ENCODE measurements at regions not wholly inside any gene's neighbourhood (a gene's known extent, or its start where the extent isn't known, plus 50 kb on each side); places are given as distances from the start of the nearest gene placed in this dataset.

DNA sequence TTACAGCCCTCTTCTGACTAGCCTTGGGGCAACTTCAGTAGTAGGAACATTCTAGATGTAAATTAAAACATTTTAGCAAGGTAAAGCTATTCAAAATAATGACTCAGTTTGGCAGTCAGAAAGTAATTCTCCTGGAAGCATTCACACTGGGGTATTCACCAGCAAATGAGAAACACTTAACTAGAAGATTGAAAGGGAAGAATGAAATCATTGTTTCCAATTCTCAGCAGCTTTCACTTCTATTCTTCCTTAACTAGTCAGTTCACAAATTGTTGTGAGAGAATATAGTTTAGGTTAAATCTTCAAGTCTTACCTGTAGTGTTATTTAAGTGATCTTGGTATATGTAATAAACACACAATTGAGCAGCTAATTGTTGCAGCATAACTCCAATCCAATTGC, 1135.6 kb upstream of the FAM98A start:
- no peaks in the 10 kb centered on the region for H3F3A ChIP-seq (replicated peaks; ENCODE audit: insufficient read depth)
- H3K4me1 ChIP-seq (ENCODE audit: control insufficient read depth in 1 of 2, insufficient read depth in 2 of 2, low read depth in 1 of 2, low read length in 1 of 2): no peaks in the 10 kb centered on the region
- no peaks in the 10 kb centered on the region for H3K9me2 ChIP-seq
- H2AFZ ChIP-seq (ENCODE audit: low read depth): no peak overlapping the region
- H3K79me2 ChIP-seq (ENCODE audit: insufficient read depth): no peaks in the 10 kb centered on the region
- H3K27me3 ChIP-seq (ENCODE audit: insufficient read depth): no peaks in the 10 kb centered on the region
- H3K36me3 ChIP-seq (replicated peaks in 1 of 2; ENCODE audit: control insufficient read depth in 1 of 2, insufficient read depth in 2 of 2, low read length in 1 of 2): no peaks in the 10 kb centered on the region
- no peak for DNase-seq
- CTCF ChIA-PET: interaction anchor here (0.7 kb wide), 1 partner anchor 26 kb away, joined by 3 read pairs; no protein-coding TSS in a partner anchor
- H3K9me3 ChIP-seq: no peaks in the 10 kb centered on the region
- POLR2A ChIA-PET: no interaction called here
- H4K20me1 ChIP-seq (ENCODE audit: insufficient read depth): no peaks in the 10 kb centered on the region
- TF ChIP-seq YY1 (IDR thresholded peaks at IDR 0.05; ENCODE audit: low read depth): no peak
- TF ChIP-seq TAF1 (IDR thresholded peaks at IDR 0.05; ENCODE audit: borderline replicate concordance, low read depth, low read length): no peak
- no peak for TF ChIP-seq TEAD4 (IDR thresholded peaks at IDR 0.05; ENCODE audit: borderline replicate concordance, insufficient read depth)
- TF ChIP-seq, protein P1, sequence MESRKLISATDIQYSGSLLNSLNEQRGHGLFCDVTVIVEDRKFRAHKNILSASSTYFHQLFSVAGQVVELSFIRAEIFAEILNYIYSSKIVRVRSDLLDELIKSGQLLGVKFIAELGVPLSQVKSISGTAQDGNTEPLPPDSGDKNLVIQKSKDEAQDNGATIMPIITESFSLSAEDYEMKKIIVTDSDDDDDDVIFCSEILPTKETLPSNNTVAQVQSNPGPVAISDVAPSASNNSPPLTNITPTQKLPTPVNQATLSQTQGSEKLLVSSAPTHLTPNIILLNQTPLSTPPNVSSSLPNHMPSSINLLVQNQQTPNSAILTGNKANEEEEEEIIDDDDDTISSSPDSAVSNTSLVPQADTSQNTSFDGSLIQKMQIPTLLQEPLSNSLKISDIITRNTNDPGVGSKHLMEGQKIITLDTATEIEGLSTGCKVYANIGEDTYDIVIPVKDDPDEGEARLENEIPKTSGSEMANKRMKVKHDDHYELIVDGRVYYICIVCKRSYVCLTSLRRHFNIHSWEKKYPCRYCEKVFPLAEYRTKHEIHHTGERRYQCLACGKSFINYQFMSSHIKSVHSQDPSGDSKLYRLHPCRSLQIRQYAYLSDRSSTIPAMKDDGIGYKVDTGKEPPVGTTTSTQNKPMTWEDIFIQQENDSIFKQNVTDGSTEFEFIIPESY (IDR thresholded peaks at IDR 0.05; ENCODE audit: borderline replicate concordance, low read depth): no peak
- TF ChIP-seq GABPA (IDR thresholded peaks at IDR 0.05; ENCODE audit: low read depth): no peak
- no peak for TF ChIP-seq SIN3A (IDR thresholded peaks at IDR 0.05; ENCODE audit: borderline replicate concordance, low read depth, low read length)
- TF ChIP-seq JUND (IDR thresholded peaks at IDR 0.05): no peak
- no peak for TF ChIP-seq SMC3 (IDR thresholded peaks at IDR 0.05; ENCODE audit: low read depth, low read length)
- TF ChIP-seq IRF3 (IDR thresholded peaks at IDR 0.05; ENCODE audit: low read depth, low read length): no peak
- no peak for TF ChIP-seq NRF1 (IDR thresholded peaks at IDR 0.05; ENCODE audit: low read depth, low read length)
- TF ChIP-seq EP300 (IDR thresholded peaks at IDR 0.05; ENCODE audit: borderline replicate concordance in 1 of 2, low read depth in 1 of 2, low read length in 1 of 2): no peak
- TF ChIP-seq, protein P2, sequence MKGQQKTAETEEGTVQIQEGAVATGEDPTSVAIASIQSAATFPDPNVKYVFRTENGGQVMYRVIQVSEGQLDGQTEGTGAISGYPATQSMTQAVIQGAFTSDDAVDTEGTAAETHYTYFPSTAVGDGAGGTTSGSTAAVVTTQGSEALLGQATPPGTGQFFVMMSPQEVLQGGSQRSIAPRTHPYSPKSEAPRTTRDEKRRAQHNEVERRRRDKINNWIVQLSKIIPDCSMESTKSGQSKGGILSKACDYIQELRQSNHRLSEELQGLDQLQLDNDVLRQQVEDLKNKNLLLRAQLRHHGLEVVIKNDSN (IDR thresholded peaks at IDR 0.05; ENCODE audit: borderline replicate concordance, low read depth): no peak
- no peak for TF ChIP-seq POLR2AphosphoS5 (IDR thresholded peaks at IDR 0.05; ENCODE audit: low read depth, low read length)
- no peak for TF ChIP-seq MXI1 (IDR thresholded peaks at IDR 0.05; ENCODE audit: low read depth, low read length)
- no peak for TF ChIP-seq MEF2A (IDR thresholded peaks at IDR 0.05; ENCODE audit: borderline replicate concordance, low read depth)
- TF ChIP-seq FOXM1 (IDR thresholded peaks at IDR 0.05; ENCODE audit: low read depth): no peak
- TF ChIP-seq FOXJ3 (CRISPR knock-in tag; IDR thresholded peaks at IDR 0.05): no peak
- TF ChIP-seq EZH2phosphoT487 (IDR thresholded peaks at IDR 0.05; ENCODE audit: borderline replicate concordance, low read depth): no peak
- no peak for TF ChIP-seq RCOR1 (IDR thresholded peaks at IDR 0.05; ENCODE audit: low read length)
- TF ChIP-seq ELF1 (IDR thresholded peaks at IDR 0.05): no peak
- no peak overlapping the region for H3K4me2 ChIP-seq
- no peak overlapping the region for H3K27ac ChIP-seq (ENCODE audit: low read depth in 2 of 2, low read length in 1 of 2)
- H3K9ac ChIP-seq: no peak overlapping the region
- no peak overlapping the region for H3K4me3 ChIP-seq (ENCODE audit: low read depth in 2 of 2, low read length in 1 of 2)

Measured in SK-N-SH (cell line).